NCI-H1694 treated with DMSO at 0.1 percent for 48 hours (cell line): ENCODE measurements at regions not wholly inside any gene's neighbourhood (a gene's known extent, or its start where the extent isn't known, plus 50 kb on each side); places are given as distances from the start of the nearest gene placed in this dataset.
A peak's percentile ranks its signal among the peaks of the same experiment; 100 is the strongest.

ENCODE experiments used
- DNase-seq: peaks from one replicate; lab custom pipeline; 2025; lab: John Stamatoyannopoulos, UW

DNA sequence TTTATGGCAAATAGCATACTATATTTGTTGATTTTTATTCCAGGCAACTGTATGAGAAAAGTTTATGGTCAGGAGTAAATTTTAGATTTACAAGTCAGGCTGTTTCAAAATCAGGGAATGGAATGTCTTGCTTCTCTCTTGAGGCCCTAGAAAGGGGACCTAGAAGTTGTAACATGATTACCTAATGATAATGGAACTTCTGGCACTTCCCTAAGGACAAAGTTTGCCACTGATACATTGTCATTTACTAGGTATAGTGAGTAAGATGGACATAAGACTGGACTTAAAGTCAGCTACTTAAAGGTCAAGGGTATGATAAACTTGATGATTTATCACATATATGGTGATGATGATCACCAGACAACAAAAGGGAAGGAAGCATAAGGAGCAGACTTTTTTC lies 103.3 kb upstream of the VRK2 start:
- DNase-seq: no peak

- DNase-seq: peak; percentile 35
Measured at GRCh38 chr2:57947398-57947797, 99.2 kb upstream of the VRK2 start.

DNA sequence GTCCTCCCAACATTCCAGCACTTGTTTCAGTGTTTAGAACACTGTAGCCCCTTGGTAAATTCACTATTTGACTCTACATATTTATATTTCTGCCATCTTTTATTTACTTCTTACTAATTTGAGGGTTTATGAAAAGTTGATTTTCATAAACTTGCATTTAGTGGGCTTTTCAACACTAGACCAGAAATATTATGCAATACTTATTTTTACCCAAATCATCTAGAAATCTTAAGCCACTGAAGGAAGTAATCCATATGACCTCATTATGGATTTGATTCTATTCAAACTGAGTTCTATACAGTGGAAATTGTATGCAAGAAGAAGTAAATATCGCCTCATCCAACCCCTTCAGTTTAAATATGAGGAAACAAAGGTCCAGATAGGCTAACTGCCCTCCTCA lies 92.6 kb upstream of the VRK2 start:
- no peak for DNase-seq

DNA sequence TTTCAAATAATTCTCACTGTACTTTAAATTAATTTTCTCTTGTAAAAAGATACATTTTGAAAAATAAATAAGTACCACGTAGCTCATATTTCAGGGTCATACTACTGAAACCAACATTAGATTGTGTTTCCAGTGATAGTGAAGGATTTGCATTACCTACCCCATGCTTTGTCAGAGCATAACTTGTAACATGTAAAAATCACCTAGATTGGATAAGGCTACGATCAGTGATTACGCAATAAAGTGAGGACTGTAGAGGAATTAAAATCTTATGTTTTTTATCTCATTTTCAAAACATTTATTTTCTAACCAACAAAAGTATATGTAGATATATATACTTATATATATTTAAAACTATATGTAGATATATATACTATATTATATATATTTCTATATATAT lies 89.4 kb upstream of the VRK2 start:
- no peak for DNase-seq

- DNase-seq: no peak
Measured at GRCh38 chr2:57959390-57959789, 87.2 kb upstream of the VRK2 start.

- no peak for DNase-seq
Measured at GRCh38 chr2:57962861-57963260, 83.7 kb upstream of the VRK2 start.

- DNase-seq: no peak
Measured at GRCh38 chr2:57965219-57965618, 81.4 kb upstream of the VRK2 start.

DNA sequence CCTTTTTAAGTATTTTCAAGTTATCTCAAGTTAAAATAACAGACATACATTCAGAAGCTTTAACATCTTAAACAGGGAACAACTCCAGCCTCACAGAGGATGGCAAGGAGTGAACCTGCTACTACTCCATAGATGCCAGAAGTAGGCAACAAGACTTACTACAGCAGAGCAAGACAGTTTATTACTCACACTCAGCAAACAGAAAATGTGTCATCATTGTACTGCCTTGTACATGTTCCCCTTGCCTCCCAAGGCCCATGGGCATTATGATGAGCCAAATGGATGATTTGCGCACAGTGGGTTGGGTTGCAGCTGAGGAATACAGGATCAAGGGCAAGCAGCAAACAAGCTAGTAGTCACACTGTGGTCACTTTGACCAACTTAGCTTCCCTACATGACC lies 80.6 kb upstream of the VRK2 start:
- DNase-seq: no peak

DNA sequence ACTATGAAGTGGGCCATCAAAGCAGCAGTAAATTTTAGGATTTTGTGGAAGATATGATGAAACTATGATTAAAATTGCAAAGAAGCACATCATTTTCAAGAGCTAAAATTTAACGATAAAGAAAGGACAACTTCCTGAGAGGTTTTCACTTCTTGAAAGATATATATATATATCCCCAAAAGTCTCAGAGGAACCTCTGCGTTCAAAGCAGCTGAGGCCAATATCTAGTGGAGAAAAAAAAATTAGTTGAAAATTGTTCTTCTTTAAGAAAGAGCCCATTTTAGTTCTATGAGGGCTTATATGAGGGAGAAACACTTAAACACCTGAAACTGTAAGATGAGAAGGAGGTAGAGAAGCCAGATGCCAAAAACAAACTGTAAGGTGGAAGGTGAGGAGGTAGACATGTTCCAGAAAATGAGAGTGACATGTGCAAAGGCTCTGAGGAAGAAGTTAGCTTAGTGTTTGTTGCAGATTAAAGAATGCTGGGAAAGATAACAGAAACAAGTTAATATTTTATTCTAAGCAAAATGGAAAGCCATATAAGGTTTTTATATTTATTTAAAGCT lies 72.9 kb upstream of the VRK2 start:
- DNase-seq: no peak

DNA sequence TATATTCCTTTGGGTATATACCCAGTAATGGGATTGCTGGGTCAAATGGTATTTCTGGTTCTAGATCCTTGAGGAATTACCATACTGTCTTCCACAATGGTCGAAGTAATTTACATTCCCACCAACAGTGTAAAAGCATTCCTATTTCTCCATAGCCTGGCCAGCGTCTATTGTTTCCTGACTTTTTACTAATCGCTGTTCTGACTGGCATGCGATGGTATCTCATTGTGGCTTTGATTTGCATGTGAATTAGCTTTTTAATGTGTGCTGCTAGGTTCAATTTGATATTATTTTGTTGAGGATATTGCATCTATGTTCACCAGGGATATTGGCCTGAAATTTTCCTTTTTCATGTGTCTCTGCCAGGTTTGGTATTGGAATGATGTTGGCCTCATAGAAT lies 67.4 kb upstream of the VRK2 start:
- DNase-seq: no peak

DNA sequence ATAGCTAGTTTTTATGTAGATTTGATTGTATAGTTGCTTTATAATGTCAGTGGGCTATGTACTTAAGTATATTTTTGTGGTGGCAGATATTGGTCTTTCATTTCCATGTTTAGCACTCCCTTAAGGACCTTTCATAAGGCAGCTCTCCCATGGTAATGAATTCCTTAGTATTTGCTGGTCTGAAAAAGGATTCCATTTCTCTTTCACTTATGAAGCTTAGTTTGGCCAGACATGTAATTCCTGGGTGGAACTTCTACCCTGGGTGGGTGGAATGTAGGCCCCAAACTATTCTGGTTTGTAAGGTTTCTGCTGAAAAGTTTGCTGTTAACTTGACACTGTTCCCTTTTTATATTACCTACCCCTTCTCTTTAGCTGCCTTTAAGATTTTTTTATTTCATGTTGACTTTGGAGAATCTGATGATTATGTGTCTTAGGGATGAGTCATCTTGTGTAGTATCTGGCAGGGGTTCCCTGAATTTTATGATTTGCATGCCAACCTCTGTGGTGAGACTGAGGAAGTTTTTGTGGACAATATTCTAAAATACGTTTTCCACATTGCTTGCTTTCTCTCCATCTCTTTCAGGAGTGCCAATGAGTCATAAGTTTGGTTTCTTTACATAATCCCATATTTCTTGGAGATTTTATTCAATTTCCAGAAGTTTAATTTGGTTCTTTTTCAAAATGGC lies 65.4 kb upstream of the VRK2 start:
- DNase-seq: no peak

- no peak for DNase-seq
Measured at GRCh38 chr2:57987835-57988573, 58.6 kb upstream of the VRK2 start.

- no peak for DNase-seq
Measured at GRCh38 chr2:57990118-57990725, 56.4 kb upstream of the VRK2 start.
